A549 (cell line): ENCODE measurements at regions not wholly inside any gene's neighbourhood (a gene's known extent, or its start where the extent isn't known, plus 50 kb on each side); places are given as distances from the start of the nearest gene placed in this dataset.

ENCODE experiments used
- ATAC-seq, 2 experiments: fragments of 200-7000 bp in 1 of 2; fragments of >200 bp in 1 of 2; cut with Nextera tagmentation in 1 of 2; cut with Tn5 transposase in 1 of 2; 3 replicates each; pipeline versions ENCODE4 v1.8.0 to v1.9.1; 2018 to 2020; ENCODE audit warnings: mild to moderate bottlenecking in 1 of 2, moderate library complexity in 1 of 2
- CTCF ChIA-PET: fragments of 300-600 bp; sonication (Branson Sonifier 250); formaldehyde crosslinking; extraction: SDS; loops from one replicate; lab custom pipeline; 2021; ENCODE audit warnings: antibody characterized with exemption, inconsistent platforms; lab: Yijun Ruan, JAX
- POLR2A ChIA-PET: fragments of 350-600 bp; formaldehyde crosslinking; extraction: SDS; loops from one replicate; lab custom pipeline; 2021; ENCODE audit warnings: antibody characterized with exemption, inconsistent platforms; lab: Yijun Ruan, JAX
- DNase-seq, 2 experiments: peaks; one replicate each; pipeline versions ENCODE4 v3.0.0 to v3.0.0-alpha.2; 2011 to 2016; ENCODE audit warnings: low read depth in 1 of 2, low spot score in 1 of 2
- FAIRE-seq: peaks from 2 replicates; lab custom pipeline; 2011; peaks lifted over from hg19 to GRCh38; lab: Jason Lieb, UNC
- H3K27ac ChIP-seq, 2 experiments: fragments of >200 bp; sonication (Bioruptor Twin); formaldehyde crosslinking; 3 replicates each; pipeline ENCODE4 v1.5.1; 2016 to 2017
- H3K4me1 ChIP-seq: fragments of >200 bp; sonication (Bioruptor Twin); formaldehyde crosslinking; 3 replicates; pipeline ENCODE4 v1.6.1; 2016
- H3K4me2 ChIP-seq: fragments of >200 bp; sonication (Bioruptor Twin); formaldehyde crosslinking; 3 replicates; pipeline ENCODE4 v1.6.1; 2016
- H3K4me3 ChIP-seq: fragments of >200 bp; sonication (Bioruptor Twin); formaldehyde crosslinking; 3 replicates; pipeline ENCODE4 v1.5.1; 2016
- H3K9me3 ChIP-seq: fragments of >200 bp; sonication (Bioruptor Twin); formaldehyde crosslinking; 3 replicates; pipeline ENCODE4 v1.6.1; 2016
- BHLHE40 ChIP-seq: IDR thresholded peaks from 2 replicates; pipeline ENCODE4 v1.6.1; 2012; ENCODE audit warnings: low read depth, low read length, inconsistent platforms
- CBX8 ChIP-seq: fragments of 200-600 bp; sonication (generic); IDR thresholded peaks from 2 replicates; pipeline ENCODE4 v1.6.1; 2016
- EHF ChIP-seq: fragments of 250-450 bp; sonication (Bioruptor Pico); IDR thresholded peaks from 2 replicates; pipeline ENCODE4 v1.5.0; 2020; ENCODE audit warnings: mild to moderate bottlenecking
- EHMT2 ChIP-seq: fragments of 200-600 bp; sonication (generic); IDR thresholded peaks from 2 replicates; pipeline ENCODE4 v1.6.1; 2016; ENCODE audit warnings: antibody characterized with exemption, low read depth, mild to moderate bottlenecking, moderate library complexity
- FOXS1 ChIP-seq: fragments of 250-450 bp; sonication (Bioruptor Pico); IDR thresholded peaks from 2 replicates; pipeline ENCODE4 v1.5.0; 2020; ENCODE audit warnings: mild to moderate bottlenecking, moderate library complexity
- HOXA7 ChIP-seq: fragments of 250-450 bp; sonication (Bioruptor Pico); IDR thresholded peaks from 2 replicates; pipeline ENCODE4 v1.5.0; 2020; ENCODE audit warnings: mild to moderate bottlenecking, moderate library complexity
- JUN ChIP-seq, 2 experiments: fragments of >200 bp; sonication (Bioruptor Twin); formaldehyde crosslinking; IDR thresholded peaks; 2 replicates in 1 of 2; 3 replicates in 1 of 2; pipeline ENCODE4 v1.6.1; 2016 to 2017
- JUNB ChIP-seq: fragments of >200 bp; sonication (Bioruptor Twin); formaldehyde crosslinking; IDR thresholded peaks from 2 replicates; pipeline ENCODE4 v1.6.1; 2016
- NFE2L2 ChIP-seq: fragments of 150-350 bp; conservative IDR thresholded peaks from 2 replicates; pipeline ENCODE4 v1.6.1; 2014; ENCODE audit warnings: low read length
- NR3C1 ChIP-seq: fragments of >200 bp; sonication (Bioruptor Twin); formaldehyde crosslinking; IDR thresholded peaks from 3 replicates; pipeline ENCODE4 v1.6.1; 2017
- POLR2AphosphoS2 ChIP-seq: conservative IDR thresholded peaks from 2 replicates; pipeline ENCODE4 v1.6.1; 2012; ENCODE audit warnings: low read length, improper control_type of control experiment, inconsistent platforms
- RFX5 ChIP-seq: fragments of 450-650 bp; IDR thresholded peaks from 2 replicates; pipeline ENCODE4 v1.7.1; 2014; ENCODE audit warnings: antibody characterized with exemption, mild to moderate bottlenecking, moderate library complexity
- RNF2 ChIP-seq: fragments of 200-600 bp; sonication (generic); IDR thresholded peaks from 2 replicates; pipeline ENCODE4 v1.6.1; 2016; ENCODE audit warnings: low read depth, mild to moderate bottlenecking, antibody characterized with exemption, moderate library complexity, borderline replicate concordance
- SMC3 ChIP-seq: fragments of >200 bp; sonication (Bioruptor Twin); formaldehyde crosslinking; IDR thresholded peaks from 3 replicates; pipeline ENCODE4 v1.6.1; 2018; ENCODE audit warnings: inconsistent platforms
- SREBF2 ChIP-seq: fragments of 450-650 bp; IDR thresholded peaks from 2 replicates; pipeline ENCODE4 v1.6.1; 2014; ENCODE audit warnings: mild to moderate bottlenecking, moderate library complexity
- TFCP2L1 ChIP-seq: fragments of 250-450 bp; sonication (Bioruptor Pico); IDR thresholded peaks from 2 replicates; pipeline ENCODE4 v1.5.0; 2021; ENCODE audit warnings: mild to moderate bottlenecking
- TP53 ChIP-seq: fragments of 250-450 bp; sonication (Bioruptor Pico); IDR thresholded peaks from 2 replicates; pipeline ENCODE4 v1.5.0; 2021; ENCODE audit warnings: mild to moderate bottlenecking, moderate library complexity
- WGBS: methylation state at CpG from one replicate; pipeline ENCODE4 v1.1.6; 2017; ENCODE audit errors: missing lambda C conversion rate; 5-methylcytosine and 5-hydroxymethylcytosine counted together
- TF ChIP-seq, protein P1 (sequence below): fragments of >200 bp; sonication (Bioruptor Twin); formaldehyde crosslinking; IDR thresholded peaks from 3 replicates; pipeline ENCODE4 v1.6.1; 2016
- TF ChIP-seq, protein P2 (sequence below): fragments of 200-600 bp; sonication (generic); IDR thresholded peaks from 2 replicates; pipeline ENCODE4 v1.6.1; 2016; ENCODE audit warnings: antibody characterized with exemption, mild to moderate bottlenecking, moderate library complexity
- TF ChIP-seq, protein P3 (sequence below): fragments of 250-450 bp; sonication (Bioruptor Pico); IDR thresholded peaks from 2 replicates; pipeline ENCODE4 v1.5.0; 2021; ENCODE audit warnings: mild to moderate bottlenecking, moderate library complexity, borderline replicate concordance
- TF ChIP-seq, protein P4 (sequence below): fragments of 150-350 bp; IDR thresholded peaks from 2 replicates; pipeline ENCODE4 v1.6.1; 2014; ENCODE audit warnings: low read depth, mild to moderate bottlenecking, low read length
- TF ChIP-seq, protein P5 (sequence below): fragments of 450-650 bp; IDR thresholded peaks from 2 replicates; pipeline ENCODE4 v1.6.1; 2014; ENCODE audit warnings: antibody characterized with exemption
- TF ChIP-seq, protein P6 (sequence below): IDR thresholded peaks from 2 replicates; pipeline ENCODE4 v1.6.1; 2012

DNA sequence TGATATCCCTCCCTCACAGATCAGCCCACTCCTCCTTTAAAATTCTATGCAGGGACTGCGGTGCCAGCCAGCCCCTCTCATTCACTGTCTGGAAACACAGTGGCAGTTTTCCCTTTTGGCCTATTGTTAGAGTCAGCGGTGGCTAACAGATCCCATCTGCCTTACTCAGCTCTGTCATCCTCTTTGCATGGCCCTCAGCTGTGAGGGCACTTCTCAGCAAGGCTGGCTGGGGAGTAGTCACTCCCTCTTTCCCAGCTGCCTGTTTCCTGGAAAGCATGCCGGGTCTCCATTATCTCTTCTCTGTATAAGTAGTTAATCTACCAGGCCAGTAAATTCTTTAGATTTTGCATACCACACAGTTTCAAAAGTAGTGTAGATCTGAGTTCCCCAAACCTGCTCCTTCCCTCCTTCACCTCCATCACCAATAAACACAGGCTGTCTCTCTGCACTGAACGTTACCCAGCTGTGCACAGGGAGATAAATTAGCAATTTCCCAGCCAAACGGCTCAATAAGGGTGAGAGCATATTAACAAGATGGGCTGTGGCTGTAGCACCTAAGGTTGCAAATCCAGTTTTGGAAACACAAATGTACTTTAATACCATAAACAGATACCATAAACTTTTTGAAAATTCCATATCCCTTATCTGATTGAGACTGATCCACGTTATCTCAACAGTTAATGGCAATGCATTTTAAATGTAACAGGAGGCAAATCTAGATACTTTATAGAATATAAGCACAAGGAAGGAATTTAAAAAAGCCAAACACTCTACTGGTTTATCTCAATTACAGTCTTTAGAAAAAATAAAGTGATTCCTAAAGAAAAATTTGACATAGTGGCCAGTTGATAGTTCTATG lies 229.3 kb downstream of the ANKRD50 start:
- no peaks in the 10 kb centered on the region for H3K9me3 ChIP-seq
- POLR2A ChIA-PET: no interaction called here
- 54% methylated on average over 6 of the region's 6 CpGs for WGBS
- CTCF ChIA-PET: no interaction called here
- ATAC-seq (no peak), FAIRE-seq (no peak), DNase-seq (no peak)
- no peaks in the 10 kb centered on the region for H3K4me1 ChIP-seq
- no peak overlapping the region for H3K4me3 ChIP-seq
- H3K4me2 ChIP-seq: no peak overlapping the region
- no peak overlapping the region for H3K27ac ChIP-seq
- TF ChIP-seq JUN (IDR thresholded peaks at IDR 0.05): no peak
- TF ChIP-seq, protein P1, sequence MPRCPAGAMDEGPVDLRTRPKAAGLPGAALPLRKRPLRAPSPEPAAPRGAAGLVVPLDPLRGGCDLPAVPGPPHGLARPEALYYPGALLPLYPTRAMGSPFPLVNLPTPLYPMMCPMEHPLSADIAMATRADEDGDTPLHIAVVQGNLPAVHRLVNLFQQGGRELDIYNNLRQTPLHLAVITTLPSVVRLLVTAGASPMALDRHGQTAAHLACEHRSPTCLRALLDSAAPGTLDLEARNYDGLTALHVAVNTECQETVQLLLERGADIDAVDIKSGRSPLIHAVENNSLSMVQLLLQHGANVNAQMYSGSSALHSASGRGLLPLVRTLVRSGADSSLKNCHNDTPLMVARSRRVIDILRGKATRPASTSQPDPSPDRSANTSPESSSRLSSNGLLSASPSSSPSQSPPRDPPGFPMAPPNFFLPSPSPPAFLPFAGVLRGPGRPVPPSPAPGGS: no peak
- TF ChIP-seq NFE2L2: no peak
- no peak for TF ChIP-seq EHMT2
- no peak for TF ChIP-seq POLR2AphosphoS2
- TF ChIP-seq TP53 (CRISPR knock-in tag): no peak
- TF ChIP-seq BHLHE40: no peak
- TF ChIP-seq HOXA7 (CRISPR knock-in tag): no peak
- TF ChIP-seq SREBF2: no peak
- no peak for TF ChIP-seq NR3C1

DNA sequence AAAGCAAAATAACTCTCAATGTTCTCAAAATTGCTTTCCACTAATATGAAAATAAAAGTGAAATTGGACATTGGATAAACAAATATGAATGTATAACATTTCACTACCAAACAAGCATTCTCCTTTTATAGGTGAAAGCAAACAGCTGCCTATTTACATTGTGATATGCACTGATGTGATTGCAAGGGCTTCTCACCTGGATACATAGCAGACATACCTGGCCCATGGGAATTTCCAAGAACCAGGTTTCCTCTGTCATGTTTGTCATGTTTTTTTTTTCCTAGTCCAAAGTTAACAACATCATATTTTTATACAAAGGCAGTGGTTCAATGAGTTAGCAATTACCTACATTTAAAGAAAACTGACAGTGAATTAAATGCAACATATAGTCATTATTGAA lies 228.5 kb downstream of the ANKRD50 start:
- ATAC-seq (no peak), DNase-seq (no peak), FAIRE-seq (no peak)
- H3K27ac ChIP-seq: no peak overlapping the region
- H3K4me3 ChIP-seq: no peak overlapping the region
- ChIA-PET POLR2A (no interaction called here), CTCF (no interaction called here)
- TF ChIP-seq SMC3: no peak
- TF ChIP-seq FOXS1 (CRISPR knock-in tag): no peak
- TF ChIP-seq, protein P2, sequence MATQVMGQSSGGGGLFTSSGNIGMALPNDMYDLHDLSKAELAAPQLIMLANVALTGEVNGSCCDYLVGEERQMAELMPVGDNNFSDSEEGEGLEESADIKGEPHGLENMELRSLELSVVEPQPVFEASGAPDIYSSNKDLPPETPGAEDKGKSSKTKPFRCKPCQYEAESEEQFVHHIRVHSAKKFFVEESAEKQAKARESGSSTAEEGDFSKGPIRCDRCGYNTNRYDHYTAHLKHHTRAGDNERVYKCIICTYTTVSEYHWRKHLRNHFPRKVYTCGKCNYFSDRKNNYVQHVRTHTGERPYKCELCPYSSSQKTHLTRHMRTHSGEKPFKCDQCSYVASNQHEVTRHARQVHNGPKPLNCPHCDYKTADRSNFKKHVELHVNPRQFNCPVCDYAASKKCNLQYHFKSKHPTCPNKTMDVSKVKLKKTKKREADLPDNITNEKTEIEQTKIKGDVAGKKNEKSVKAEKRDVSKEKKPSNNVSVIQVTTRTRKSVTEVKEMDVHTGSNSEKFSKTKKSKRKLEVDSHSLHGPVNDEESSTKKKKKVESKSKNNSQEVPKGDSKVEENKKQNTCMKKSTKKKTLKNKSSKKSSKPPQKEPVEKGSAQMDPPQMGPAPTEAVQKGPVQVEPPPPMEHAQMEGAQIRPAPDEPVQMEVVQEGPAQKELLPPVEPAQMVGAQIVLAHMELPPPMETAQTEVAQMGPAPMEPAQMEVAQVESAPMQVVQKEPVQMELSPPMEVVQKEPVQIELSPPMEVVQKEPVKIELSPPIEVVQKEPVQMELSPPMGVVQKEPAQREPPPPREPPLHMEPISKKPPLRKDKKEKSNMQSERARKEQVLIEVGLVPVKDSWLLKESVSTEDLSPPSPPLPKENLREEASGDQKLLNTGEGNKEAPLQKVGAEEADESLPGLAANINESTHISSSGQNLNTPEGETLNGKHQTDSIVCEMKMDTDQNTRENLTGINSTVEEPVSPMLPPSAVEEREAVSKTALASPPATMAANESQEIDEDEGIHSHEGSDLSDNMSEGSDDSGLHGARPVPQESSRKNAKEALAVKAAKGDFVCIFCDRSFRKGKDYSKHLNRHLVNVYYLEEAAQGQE: no peak
- TF ChIP-seq, protein P3, sequence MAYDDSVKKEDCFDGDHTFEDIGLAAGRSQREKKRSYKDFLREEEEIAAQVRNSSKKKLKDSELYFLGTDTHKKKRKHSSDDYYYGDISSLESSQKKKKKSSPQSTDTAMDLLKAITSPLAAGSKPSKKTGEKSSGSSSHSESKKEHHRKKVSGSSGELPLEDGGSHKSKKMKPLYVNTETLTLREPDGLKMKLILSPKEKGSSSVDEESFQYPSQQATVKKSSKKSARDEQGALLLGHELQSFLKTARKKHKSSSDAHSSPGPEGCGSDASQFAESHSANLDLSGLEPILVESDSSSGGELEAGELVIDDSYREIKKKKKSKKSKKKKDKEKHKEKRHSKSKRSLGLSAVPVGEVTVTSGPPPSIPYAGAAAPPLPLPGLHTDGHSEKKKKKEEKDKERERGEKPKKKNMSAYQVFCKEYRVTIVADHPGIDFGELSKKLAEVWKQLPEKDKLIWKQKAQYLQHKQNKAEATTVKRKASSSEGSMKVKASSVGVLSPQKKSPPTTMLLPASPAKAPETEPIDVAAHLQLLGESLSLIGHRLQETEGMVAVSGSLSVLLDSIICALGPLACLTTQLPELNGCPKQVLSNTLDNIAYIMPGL (CRISPR knock-in tag): no peak
- TF ChIP-seq NR3C1: no peak
- TF ChIP-seq, protein P4, sequence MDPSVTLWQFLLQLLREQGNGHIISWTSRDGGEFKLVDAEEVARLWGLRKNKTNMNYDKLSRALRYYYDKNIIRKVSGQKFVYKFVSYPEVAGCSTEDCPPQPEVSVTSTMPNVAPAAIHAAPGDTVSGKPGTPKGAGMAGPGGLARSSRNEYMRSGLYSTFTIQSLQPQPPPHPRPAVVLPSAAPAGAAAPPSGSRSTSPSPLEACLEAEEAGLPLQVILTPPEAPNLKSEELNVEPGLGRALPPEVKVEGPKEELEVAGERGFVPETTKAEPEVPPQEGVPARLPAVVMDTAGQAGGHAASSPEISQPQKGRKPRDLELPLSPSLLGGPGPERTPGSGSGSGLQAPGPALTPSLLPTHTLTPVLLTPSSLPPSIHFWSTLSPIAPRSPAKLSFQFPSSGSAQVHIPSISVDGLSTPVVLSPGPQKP: no peak
- TF ChIP-seq, protein P5, sequence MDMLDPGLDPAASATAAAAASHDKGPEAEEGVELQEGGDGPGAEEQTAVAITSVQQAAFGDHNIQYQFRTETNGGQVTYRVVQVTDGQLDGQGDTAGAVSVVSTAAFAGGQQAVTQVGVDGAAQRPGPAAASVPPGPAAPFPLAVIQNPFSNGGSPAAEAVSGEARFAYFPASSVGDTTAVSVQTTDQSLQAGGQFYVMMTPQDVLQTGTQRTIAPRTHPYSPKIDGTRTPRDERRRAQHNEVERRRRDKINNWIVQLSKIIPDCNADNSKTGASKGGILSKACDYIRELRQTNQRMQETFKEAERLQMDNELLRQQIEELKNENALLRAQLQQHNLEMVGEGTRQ: no peak
- TF ChIP-seq JUN (IDR thresholded peaks at IDR 0.05): no peak
- no peak for TF ChIP-seq HOXA7 (CRISPR knock-in tag)
- TF ChIP-seq JUNB: no peak
- TF ChIP-seq, protein P6, sequence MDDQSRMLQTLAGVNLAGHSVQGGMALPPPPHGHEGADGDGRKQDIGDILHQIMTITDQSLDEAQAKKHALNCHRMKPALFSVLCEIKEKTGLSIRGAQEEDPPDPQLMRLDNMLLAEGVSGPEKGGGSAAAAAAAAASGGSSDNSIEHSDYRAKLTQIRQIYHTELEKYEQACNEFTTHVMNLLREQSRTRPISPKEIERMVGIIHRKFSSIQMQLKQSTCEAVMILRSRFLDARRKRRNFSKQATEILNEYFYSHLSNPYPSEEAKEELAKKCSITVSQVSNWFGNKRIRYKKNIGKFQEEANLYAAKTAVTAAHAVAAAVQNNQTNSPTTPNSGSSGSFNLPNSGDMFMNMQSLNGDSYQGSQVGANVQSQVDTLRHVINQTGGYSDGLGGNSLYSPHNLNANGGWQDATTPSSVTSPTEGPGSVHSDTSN: no peak
- TF ChIP-seq EHF (CRISPR knock-in tag): no peak
- no peak for TF ChIP-seq RFX5
- no peak for TF ChIP-seq CBX8
- TF ChIP-seq TFCP2L1: no peak
- TF ChIP-seq RNF2: no peak
- no peak overlapping the region for H3K4me2 ChIP-seq
- no peaks in the 10 kb centered on the region for H3K4me1 ChIP-seq
- no peaks in the 10 kb centered on the region for H3K9me3 ChIP-seq
